ENCODE measurements at regions not wholly inside any gene's neighbourhood (a gene's known extent, or its start where the extent isn't known, plus 50 kb on each side); places are given as distances from the start of the nearest gene placed in this dataset.

GRCh38 chr5:56288873-56289601 is 55.9 kb upstream of the ANKRD55 start:
- Histone ChIP-seq H3K36me3 (no peaks in the 10 kb centered on the region), H3K27me3 (no peaks in the 10 kb centered on the region), H3K9me3 (ENCODE audit: low read depth) (no peaks in the 10 kb centered on the region), H3K27ac (no peak overlapping the region), H3K4me3 (no peak overlapping the region), H3K4me1 (ENCODE audit: low read depth) (peaks cover 15% of the 10 kb centered on the region)
- TF ChIP-seq CTCF (IDR thresholded peaks at IDR 0.05; ENCODE audit: low read depth, low read length): no peak
- DNase-seq (ENCODE audit: low read depth in 1 of 2, low spot score in 1 of 2): no peak

- Histone ChIP-seq H3K9me3 (ENCODE audit: low read depth) (no peaks in the 10 kb centered on the region), H3K27ac (no peak overlapping the region), H3K4me3 (no peak overlapping the region), H3K27me3 (no peaks in the 10 kb centered on the region), H3K36me3 (no peaks in the 10 kb centered on the region), H3K4me1 (ENCODE audit: low read depth) (peaks cover 15% of the 10 kb centered on the region)
- no peak for TF ChIP-seq CTCF (IDR thresholded peaks at IDR 0.05; ENCODE audit: low read depth, low read length)
- no peak for DNase-seq (ENCODE audit: low read depth in 1 of 2, low spot score in 1 of 2)
Measured at GRCh38 chr5:56286015-56286884, 53.1 kb upstream of the ANKRD55 start.

GRCh38 chr5:56282951-56283350 is 49.8 kb upstream of the ANKRD55 start:
- Histone ChIP-seq H3K9me3 (ENCODE audit: low read depth) (no peaks in the 10 kb centered on the region), H3K36me3 (no peaks in the 10 kb centered on the region), H3K27me3 (no peaks in the 10 kb centered on the region), H3K27ac (no peak overlapping the region), H3K4me1 (ENCODE audit: low read depth) (peaks cover 4% of the 10 kb centered on the region), H3K4me3 (no peak overlapping the region)
- no peak for TF ChIP-seq CTCF (IDR thresholded peaks at IDR 0.05; ENCODE audit: low read depth, low read length)
- DNase-seq (ENCODE audit: low read depth in 1 of 2, low spot score in 1 of 2): no peak
